IPS-20b (cell line): ENCODE measurements at regions not wholly inside any gene's neighbourhood (a gene's known extent, or its start where the extent isn't known, plus 50 kb on each side); places are given as distances from the start of the nearest gene placed in this dataset.

Source experiments
- H3K27ac ChIP-seq: one replicate; pipeline ENCODE4 v1.5.1; 2013; ENCODE audit warnings: low read length
- H3K27me3 ChIP-seq: 2 replicates; pipeline ENCODE4 v1.6.1; 2013; ENCODE audit warnings: mild to moderate bottlenecking, low read length, inconsistent platforms; ENCODE audit not compliant: insufficient read depth
- H3K36me3 ChIP-seq: 2 replicates; pipeline ENCODE4 v1.6.1; 2013; ENCODE audit warnings: low read depth, mild to moderate bottlenecking, inconsistent platforms, low read length, moderate library complexity; ENCODE audit not compliant: insufficient read depth
- H3K4me1 ChIP-seq: 2 replicates; pipeline ENCODE4 v1.6.1; 2013; ENCODE audit warnings: mild to moderate bottlenecking, control low read depth, inconsistent platforms, low read length, moderate library complexity; ENCODE audit not compliant: insufficient read depth
- H3K4me3 ChIP-seq: 2 replicates; pipeline ENCODE4 v1.5.1; 2013; ENCODE audit warnings: mild to moderate bottlenecking, low read length, inconsistent platforms
- H3K9ac ChIP-seq: 2 replicates; pipeline ENCODE4 v1.6.1; 2013; ENCODE audit warnings: low read depth, mild to moderate bottlenecking, inconsistent platforms, low read length, moderate library complexity
- H3K9me3 ChIP-seq: 2 replicates; pipeline ENCODE4 v1.6.1; 2013; ENCODE audit warnings: mild to moderate bottlenecking, low read depth, low read length, inconsistent platforms; ENCODE audit not compliant: insufficient read depth

GRCh38 chr18:70641156-70641775 lies 352.4 kb downstream of the SOCS6 start:
- Histone ChIP-seq H3K36me3 (no peaks in the 10 kb centered on the region), H3K27ac (no peak overlapping the region), H3K9ac (no peak overlapping the region), H3K4me1 (peaks cover 7% of the 10 kb centered on the region; the same call in 1 of the 2 replicates), H3K27me3 (no peaks in the 10 kb centered on the region), H3K9me3 (no peaks in the 10 kb centered on the region), H3K4me3 (no peak overlapping the region)

- Histone ChIP-seq H3K4me3 (no peak overlapping the region), H3K9me3 (no peaks in the 10 kb centered on the region), H3K27me3 (no peaks in the 10 kb centered on the region), H3K36me3 (no peaks in the 10 kb centered on the region), H3K9ac (no peak overlapping the region), H3K4me1 (peaks cover 7% of the 10 kb centered on the region; the same call in 1 of the 2 replicates), H3K27ac (no peak overlapping the region)
Measured at GRCh38 chr18:70640336-70640887, 351.6 kb downstream of the SOCS6 start.

GRCh38 chr18:70636991-70637390 lies 348.1 kb downstream of the SOCS6 start:
- H3K27ac ChIP-seq: no peak overlapping the region
- no peaks in the 10 kb centered on the region for H3K27me3 ChIP-seq
- no peaks in the 10 kb centered on the region for H3K9me3 ChIP-seq
- H3K4me3 ChIP-seq: no peak overlapping the region
- no peaks in the 10 kb centered on the region for H3K36me3 ChIP-seq
- H3K9ac ChIP-seq: no peak overlapping the region
- H3K4me1 ChIP-seq: no peaks in the 10 kb centered on the region

- Histone ChIP-seq H3K9me3 (no peaks in the 10 kb centered on the region), H3K27me3 (no peaks in the 10 kb centered on the region), H3K27ac (no peak overlapping the region), H3K36me3 (no peaks in the 10 kb centered on the region), H3K9ac (no peak overlapping the region), H3K4me1 (no peaks in the 10 kb centered on the region), H3K4me3 (no peak overlapping the region)
Measured at GRCh38 chr18:70634576-70635147, 345.8 kb downstream of the SOCS6 start.

GRCh38 chr18:70627182-70627802 lies 338.4 kb downstream of the SOCS6 start:
- H3K4me3 ChIP-seq: no peak overlapping the region
- H3K4me1 ChIP-seq: no peaks in the 10 kb centered on the region
- H3K36me3 ChIP-seq: no peaks in the 10 kb centered on the region
- no peak overlapping the region for H3K27ac ChIP-seq
- no peaks in the 10 kb centered on the region for H3K27me3 ChIP-seq
- no peak overlapping the region for H3K9ac ChIP-seq
- H3K9me3 ChIP-seq: no peaks in the 10 kb centered on the region

GRCh38 chr18:70622622-70623419 lies 334.0 kb downstream of the SOCS6 start:
- Histone ChIP-seq H3K9ac (no peak overlapping the region), H3K4me1 (no peaks in the 10 kb centered on the region), H3K27ac (no peak overlapping the region), H3K27me3 (no peaks in the 10 kb centered on the region), H3K36me3 (no peaks in the 10 kb centered on the region), H3K9me3 (no peaks in the 10 kb centered on the region), H3K4me3 (no peak overlapping the region)

- Histone ChIP-seq H3K9ac (no peak overlapping the region), H3K27me3 (no peaks in the 10 kb centered on the region), H3K27ac (no peak overlapping the region), H3K4me1 (no peaks in the 10 kb centered on the region), H3K9me3 (no peaks in the 10 kb centered on the region), H3K36me3 (no peaks in the 10 kb centered on the region), H3K4me3 (no peak overlapping the region)
Measured at GRCh38 chr18:70621710-70622109, 332.9 kb downstream of the SOCS6 start.

GRCh38 chr18:70620837-70621612 lies 332.2 kb downstream of the SOCS6 start:
- no peaks in the 10 kb centered on the region for H3K9me3 ChIP-seq
- no peaks in the 10 kb centered on the region for H3K36me3 ChIP-seq
- no peak overlapping the region for H3K9ac ChIP-seq
- no peaks in the 10 kb centered on the region for H3K4me1 ChIP-seq
- no peak overlapping the region for H3K27ac ChIP-seq
- H3K4me3 ChIP-seq: no peak overlapping the region
- no peaks in the 10 kb centered on the region for H3K27me3 ChIP-seq

GRCh38 chr18:70617020-70617763 lies 328.3 kb downstream of the SOCS6 start:
- Histone ChIP-seq H3K9me3 (no peaks in the 10 kb centered on the region; the same call in 1 of the 2 replicates), H3K4me3 (no peak overlapping the region), H3K27ac (no peak overlapping the region), H3K36me3 (no peaks in the 10 kb centered on the region), H3K9ac (no peak overlapping the region), H3K27me3 (no peaks in the 10 kb centered on the region), H3K4me1 (no peaks in the 10 kb centered on the region)

- Histone ChIP-seq H3K27ac (no peak overlapping the region), H3K9ac (no peak overlapping the region), H3K36me3 (no peaks in the 10 kb centered on the region), H3K4me3 (no peak overlapping the region), H3K4me1 (no peaks in the 10 kb centered on the region), H3K27me3 (no peaks in the 10 kb centered on the region), H3K9me3 (no peaks in the 10 kb centered on the region)
Measured at GRCh38 chr18:70600225-70600925, 311.5 kb downstream of the SOCS6 start.
